ENCODE measurements at regions not wholly inside any gene's neighbourhood (a gene's known extent, or its start where the extent isn't known, plus 50 kb on each side); places are given as distances from the start of the nearest gene placed in this dataset.
"Not testable (repeated sequence)": the region's sequence is repeated elsewhere in the genome, so short reads cannot be mapped to it uniquely, and the experiment has no call there.

DNA sequence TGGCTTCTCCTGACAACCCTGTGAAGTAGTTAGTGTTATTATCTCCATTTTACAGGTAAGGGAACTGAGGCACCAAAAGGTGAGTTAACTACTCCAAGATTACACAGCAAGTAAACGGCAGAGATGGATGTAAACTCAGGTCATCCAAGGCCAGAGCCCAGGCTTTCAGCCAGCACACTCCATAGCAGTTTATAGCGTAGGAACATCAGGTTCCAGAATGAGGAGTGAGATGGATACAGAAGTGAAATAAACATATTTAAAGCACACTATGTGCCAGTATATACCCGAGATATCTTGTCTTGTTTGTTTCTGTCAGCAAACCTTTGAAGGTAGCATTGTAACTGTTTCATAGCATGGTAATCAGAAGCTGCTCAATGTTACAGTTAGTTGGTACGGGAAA lies 279.0 kb downstream of the OXSM start:
- DNase-seq (ENCODE audit: low read depth in 2 of 2), result no peak

DNA sequence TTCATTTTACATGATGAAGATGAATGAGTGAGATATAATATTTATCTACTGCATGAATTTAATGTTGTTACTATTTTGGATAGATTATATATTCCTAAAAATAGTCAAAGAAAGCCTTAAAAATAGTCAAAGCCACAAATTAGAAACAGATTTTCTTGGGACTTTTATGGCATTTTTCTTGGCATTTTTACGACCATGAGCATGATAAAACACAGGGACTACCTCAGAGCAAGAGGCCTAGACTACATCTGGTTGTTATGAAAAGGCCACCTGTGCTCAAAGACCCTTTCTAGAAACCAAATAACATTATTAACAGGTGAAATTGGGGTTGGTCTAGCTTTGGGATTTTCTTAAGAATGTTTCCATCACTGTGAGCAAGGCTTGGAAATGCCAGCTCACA lies 281.0 kb downstream of the OXSM start:
- DNase-seq (ENCODE audit: low read depth in 2 of 2), result no peak

DNA sequence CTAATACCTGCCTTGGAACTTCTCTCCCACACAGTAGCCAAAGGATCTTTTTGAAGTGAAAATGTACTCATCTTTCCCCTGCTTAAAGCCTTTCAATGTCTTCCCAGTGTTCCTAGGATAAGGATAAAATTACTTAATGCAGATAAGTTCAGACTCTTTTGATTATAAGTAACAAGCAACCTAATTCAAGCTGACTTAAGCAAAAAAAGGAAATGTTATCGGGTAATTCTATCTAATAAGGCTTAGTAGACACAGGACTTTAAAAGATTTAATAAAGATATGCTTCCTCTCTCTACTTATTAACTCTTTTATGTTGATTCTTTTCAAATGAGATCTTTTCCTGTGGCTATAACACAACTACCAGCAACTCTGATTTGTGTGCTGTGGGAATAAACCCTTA lies 284.2 kb downstream of the OXSM start:
- DNase-seq (ENCODE audit: low read depth in 2 of 2), result no peak

DNA sequence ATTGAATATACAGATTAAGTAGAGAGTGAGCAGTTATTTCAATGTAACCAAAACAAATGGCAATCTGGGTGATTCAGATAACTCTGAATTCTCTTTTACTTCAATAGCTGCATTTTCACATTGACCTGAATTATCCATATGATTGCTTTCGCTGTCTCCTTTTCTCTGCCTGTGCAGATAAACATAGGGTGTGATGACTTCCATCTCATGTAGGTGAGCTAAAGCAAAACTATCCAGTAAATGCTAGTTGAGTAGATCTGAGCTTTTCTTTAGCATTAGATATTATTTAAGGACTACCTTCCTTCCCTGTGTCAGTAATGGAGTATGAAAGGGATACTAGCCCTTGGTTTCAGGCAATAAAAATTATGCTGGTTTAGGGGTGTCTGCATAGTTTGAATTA lies 288.6 kb downstream of the OXSM start:
- no peak for DNase-seq (ENCODE audit: low read depth in 2 of 2)

DNA sequence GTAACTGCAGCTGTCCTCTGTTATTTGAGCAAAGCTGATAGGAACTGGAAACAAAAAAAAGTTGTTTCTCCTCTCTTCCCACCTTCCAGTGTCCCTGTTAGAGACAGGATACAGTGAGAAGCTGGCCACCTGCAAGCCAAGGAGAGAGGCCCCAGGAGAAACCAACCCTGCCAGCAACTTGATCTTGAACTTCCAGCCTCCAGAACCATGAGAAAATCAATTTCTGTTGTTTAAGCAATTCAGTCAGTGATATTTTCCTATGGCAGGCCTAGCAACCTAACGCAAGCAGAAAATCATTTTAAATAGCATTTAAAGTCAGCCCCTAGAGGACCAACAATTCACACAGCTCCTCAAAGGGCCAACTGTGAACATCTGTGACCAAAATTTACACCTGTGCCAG lies 291.3 kb downstream of the OXSM start:
- DNase-seq (ENCODE audit: low read depth in 2 of 2), result no peak

DNA sequence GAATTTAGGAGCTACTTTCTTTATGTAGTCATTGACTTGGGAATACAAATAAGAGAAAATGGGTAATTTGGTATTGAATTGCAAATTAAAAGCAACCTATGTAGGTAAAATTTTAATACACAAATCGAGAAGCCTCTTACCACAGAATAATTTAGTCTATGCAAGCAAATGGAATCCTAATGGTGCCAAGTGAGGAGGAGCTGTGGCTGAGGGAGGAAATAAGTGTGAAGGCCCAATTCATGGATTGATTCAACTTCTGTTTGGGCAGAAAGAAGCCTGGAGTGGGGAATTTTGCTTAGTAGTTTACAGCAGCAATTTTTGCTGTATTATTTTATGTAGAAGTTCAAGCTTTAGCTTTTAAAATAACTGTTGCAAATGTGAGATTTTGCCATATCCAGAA lies 291.9 kb downstream of the OXSM start:
- DNase-seq (ENCODE audit: low read depth in 2 of 2), result no peak

DNA sequence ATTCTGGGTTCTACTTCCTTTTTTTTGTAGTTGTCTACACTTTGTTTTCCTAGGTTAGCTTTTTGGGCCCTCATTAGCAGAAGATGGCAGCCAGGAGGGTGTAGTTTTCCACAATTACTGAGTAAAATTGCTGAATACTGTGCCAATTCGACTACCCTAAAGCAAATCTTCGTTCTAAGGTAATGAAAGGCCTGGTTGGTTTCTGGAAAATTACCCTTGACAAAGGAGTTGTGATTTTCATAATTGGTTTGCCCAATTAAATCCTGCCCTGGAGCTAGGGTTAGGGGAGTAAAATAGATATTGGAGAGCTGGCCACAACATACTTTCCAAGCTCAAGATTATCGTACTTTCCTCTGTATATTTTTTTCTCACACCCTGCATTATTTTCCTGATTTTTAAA lies 293.0 kb downstream of the OXSM start:
- no peak for DNase-seq (ENCODE audit: low read depth in 2 of 2)

DNA sequence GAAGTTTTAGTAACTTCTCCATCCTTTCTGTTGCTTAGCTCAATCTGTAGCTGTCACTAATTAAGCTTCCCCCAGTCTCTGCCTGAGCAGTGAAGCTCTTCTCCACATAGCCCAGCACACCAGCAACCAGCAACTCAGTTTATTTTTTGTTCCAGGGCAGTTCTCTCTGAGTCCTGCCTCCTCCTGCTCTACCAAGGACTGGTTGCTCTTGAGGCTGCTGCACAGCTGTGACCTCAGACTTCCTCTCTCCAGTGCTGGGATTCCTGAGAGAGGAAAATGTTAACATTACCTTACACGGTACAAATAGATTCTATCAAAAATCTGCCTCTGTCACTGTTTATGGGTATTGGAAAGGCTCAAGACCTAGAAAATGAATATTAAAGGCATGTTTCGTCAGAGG lies 294.7 kb downstream of the OXSM start:
- no peak for DNase-seq (ENCODE audit: low read depth in 2 of 2)

DNA sequence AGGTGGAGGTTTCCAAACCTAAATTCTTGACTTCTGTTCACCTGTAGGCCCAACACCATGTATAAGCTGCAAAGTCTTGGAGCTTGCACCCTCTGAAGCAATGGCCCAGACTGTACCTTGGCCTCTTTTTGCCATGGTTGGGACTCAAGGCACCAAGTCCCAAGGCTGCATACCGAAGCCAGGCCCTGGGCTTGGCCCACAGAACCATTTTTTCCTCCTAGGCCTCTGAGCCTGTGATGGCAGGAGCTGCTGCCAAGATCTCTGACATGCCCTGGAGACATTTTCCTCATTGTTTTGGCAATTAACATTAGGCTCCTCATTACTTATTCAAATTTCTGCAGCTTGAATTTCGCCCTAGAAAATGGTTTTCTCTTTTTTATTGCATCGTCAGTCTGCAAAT lies 297.9 kb downstream of the OXSM start:
- no peak for DNase-seq (ENCODE audit: low read depth in 2 of 2)

DNA sequence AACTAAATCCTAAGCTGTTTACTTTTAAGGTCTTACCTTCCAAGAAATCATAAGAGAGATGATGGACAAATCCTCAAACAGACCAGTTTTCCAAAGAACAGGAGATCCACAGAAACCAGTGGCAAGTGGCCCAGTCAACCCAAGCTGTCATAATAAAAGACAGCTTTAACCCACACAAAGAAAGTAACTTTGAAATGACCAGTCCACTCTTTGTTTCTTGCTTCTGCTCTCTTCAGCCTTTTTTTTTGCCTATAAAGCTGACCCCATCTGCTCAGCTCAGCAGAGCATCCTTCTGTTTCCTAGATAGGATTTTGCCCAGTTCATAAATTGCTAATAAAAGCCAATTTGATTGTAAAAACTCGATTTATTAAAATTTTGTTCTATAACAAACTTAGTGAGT lies 299.4 kb downstream of the OXSM start:
- no peak for DNase-seq (ENCODE audit: low read depth in 2 of 2)

DNA sequence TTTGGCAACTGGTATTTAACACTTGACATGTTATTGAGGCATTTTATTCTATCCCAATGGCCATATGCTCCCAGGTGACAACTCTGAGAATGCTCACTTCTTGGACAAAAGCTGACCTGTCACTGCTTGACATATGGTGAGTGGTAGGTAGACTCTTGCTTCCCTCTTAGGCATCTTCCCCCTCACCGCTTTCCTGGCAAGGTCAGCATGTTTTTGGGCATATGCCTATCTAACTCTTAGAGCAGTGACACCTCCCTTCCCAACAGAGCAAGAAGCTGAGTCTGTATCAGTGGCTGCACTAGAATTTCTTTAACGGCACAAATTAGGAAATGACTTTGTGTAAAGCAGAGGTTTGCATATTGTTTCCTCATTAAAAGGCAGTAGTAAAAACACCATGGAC lies 300.7 kb downstream of the OXSM start:
- DNase-seq (ENCODE audit: low read depth in 2 of 2), result no peak

DNA sequence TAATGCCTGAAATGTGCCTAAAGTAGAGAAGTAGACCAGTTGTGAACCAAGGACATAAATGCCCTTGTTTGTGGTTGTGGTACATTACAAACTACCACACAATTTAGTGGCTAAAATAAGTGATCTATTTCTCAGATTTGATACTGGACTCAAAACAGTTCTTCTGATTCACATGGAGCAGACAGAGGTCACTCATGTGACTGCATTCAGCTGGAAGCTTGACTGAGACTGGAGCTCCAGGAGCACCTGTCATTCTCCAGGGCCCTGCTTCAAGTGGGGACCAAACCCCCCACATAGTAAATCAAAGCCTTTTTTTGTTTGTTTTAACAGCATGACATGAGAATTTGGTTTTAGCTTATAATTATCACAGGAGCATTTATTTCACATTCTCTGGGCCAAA lies 301.2 kb downstream of the OXSM start:
- DNase-seq (ENCODE audit: low read depth in 2 of 2), result no peak

DNA sequence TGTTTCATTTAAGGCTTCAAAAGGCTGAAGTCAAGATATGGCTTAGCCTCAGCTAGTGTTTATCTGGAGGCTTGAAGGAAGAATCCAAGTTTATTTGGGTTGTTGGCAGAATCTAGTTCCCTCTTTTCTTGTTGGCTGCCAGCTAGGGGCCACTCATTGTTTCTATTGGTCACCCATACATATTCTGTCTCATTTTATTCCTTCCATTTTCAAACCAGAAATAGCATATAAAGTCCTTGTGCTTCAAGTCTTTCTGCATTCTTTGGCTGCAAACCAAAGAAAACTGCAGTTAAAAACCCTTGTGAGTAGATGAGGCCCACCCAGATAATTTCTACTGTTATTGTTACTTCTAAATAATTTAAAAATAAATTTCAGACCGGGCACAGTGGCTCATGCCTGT lies 301.7 kb downstream of the OXSM start:
- no peak for DNase-seq (ENCODE audit: low read depth in 2 of 2)

DNA sequence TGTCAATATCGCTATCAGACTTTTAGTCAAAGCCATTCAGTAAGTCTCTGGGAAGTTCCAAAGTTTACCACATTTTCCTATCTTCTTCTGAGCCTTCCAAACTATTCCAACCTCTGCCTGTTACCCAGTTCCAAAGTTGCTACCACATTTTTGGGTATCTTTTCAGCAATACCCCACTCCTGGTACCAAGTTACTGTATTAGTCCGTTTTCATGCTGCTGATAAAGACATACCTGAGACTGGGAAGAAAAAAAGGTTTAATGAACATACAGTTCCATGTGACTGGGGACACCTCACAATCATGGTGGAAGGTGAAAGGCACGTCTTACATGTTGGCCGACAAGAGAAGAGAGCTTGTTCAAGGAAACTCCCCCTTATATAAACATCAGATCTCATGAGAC lies 307.2 kb downstream of the OXSM start:
- not testable (repeated sequence) for DNase-seq (ENCODE audit: low read depth in 2 of 2)

DNA sequence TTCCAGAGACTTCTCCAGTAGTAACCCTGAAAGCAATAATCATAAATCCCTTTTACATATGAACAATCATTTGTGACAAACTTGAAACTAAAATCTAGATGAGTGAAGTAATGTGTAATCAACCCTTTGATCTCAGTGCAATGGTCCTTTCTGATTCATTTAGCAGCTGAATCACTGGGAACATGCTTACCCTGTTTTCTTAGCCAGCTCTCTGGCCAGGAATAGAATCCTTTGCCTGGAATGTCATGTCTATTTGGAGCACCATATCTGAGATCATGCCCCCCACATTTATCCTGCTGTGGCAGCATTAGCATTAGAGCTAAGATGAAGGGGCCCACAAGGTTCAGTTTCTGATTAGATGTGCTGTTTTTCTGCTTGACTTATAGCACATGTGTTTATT lies 309.8 kb downstream of the OXSM start:
- no peak for DNase-seq (ENCODE audit: low read depth in 2 of 2)

DNA sequence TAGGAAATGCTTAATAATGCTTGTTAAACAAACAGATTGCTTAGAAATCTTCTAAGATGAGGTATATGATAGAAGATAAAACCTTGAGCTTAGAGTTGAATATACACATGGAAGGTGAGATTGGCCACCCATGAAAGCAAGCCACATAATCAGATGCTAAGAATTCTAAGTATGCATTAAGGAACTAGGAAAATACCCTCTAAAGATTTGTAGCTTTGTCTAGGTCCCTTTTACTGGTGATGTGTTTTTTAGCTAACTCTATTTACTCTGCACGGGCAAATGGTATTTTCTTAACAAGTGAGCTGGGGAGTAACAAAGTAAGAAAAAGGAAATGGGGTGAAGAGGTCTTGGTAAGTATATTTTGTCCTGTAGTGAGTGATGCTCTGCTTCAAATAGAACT lies 310.3 kb downstream of the OXSM start:
- no peak for DNase-seq (ENCODE audit: low read depth in 2 of 2)

DNA sequence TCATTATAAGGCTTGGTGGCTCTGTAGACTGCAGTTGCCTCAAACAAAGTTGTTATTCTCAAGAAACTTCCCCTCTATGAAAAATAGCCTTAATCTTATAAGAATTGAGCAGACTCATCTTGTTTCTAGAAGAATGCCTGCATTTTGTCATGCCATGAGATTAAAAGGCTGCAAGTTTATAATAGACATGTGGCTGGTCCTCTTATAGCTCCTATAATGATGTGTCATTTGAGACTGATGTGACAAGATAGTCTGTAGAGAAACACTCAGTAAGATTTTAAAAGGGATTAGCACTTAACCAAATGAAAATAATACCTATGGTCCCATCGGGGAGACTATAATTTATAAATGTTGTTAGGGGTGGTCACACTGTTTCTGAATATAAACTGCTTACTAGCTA lies 312.5 kb downstream of the OXSM start:
- DNase-seq (ENCODE audit: low read depth in 2 of 2), result no peak

DNA sequence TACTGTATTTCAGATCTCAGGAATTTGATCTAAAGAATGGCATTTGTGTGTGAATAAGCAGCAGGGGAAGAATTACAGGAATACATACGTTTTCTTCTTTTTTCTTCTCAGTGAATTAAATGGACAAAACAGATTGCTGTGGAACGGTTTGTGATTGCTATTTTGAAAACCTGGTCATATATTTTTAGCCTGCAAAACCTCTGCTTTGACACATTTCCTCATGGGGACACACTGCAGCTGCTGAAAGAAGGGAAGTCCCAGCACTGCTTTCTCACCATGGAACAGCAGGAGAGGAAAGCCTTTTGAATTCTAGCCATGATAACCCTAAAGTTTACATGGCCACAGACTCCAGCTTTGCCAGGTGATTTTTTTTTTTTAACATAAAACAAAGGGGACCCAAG lies 315.0 kb downstream of the OXSM start:
- no peak for DNase-seq (ENCODE audit: low read depth in 2 of 2)

DNA sequence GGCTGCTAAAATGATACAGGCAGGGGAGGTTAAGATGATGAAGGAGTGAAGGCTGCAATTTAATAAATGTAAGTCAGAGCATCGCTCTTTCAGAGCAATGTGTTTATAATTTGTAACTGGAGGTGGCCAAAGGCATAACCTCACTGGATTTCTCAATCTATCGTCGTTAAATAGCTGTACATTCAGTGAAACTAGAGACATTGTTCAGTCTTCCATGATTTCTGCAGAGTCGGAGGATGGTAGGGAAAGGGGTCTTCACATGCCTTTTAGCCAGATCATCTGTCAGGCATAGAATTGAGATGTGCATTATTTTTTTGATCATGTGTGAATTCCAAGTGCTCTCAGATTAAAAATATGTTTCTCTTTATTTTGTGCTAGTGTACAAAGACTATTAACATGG lies 315.4 kb downstream of the OXSM start:
- DNase-seq (ENCODE audit: low read depth in 2 of 2), result no peak

DNA sequence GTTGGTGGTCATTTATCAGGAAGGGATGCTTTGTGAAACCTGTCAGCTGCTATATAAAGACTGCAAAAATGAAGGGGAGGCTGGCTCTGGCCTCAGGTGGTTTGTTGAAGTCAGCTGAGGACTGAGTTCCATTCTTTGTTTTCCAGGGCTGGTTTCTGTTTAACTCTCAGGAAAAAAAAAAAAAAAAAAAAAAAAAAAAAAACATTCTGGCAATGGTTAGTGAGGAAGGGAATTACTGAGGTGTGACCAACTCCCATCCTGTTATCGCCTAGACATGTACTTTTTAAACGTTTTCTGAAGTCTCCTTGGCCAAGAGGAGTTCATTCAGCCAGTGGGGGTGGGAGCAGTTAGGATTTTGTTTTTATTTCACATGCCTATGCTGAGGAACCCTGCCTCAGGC lies 316.3 kb downstream of the OXSM start:
- DNase-seq (ENCODE audit: low read depth in 2 of 2), result no peak

DNA sequence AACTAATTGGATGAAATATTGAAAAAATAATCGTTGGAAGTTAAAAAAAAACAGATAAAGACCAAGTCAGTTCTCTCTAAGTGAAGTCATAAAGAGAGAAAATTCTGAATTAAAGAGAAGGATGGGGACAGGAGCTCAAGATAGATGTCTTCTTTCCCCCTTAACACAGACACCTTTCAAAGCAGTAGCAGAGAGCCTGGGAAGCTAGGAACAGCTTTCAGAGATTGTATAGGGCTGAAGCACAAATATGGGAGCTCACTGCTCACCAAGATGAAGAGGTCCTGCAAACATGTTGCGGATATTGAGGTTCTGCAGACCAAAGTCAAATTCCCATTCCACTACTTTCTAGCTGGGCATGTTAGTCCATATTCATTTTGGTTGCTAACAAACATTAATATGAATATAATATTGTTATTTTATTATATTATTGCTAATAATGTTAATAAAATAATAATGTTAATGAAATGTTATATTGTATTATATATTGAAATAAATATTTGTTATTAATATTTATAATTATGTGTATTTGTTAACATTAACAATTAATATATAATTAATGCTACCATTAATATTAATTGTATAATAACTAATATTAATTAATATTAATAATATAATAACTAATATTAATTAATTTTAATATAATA lies 319.1 kb downstream of the OXSM start:
- no peak for DNase-seq (ENCODE audit: low read depth in 2 of 2)

DNA sequence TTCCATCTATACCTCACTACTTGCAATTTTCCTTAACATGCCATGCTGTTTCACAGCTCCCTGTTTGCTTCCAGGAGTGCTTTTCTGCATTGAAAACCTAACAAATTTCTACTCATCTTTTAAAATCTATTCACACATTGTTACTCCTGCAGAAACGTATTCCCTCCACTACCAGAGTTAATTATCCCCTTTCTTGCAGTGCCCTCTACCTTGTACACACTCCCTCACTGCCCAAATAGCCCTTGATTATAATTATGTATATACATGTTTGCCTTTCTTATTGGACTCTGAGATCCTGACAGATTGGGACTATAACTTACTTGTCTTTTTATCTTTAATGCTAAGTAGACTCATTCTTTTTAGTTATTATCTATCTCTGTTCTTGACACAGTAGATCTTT lies 325.0 kb downstream of the OXSM start:
- no peak for DNase-seq (ENCODE audit: low read depth in 2 of 2)

DNA sequence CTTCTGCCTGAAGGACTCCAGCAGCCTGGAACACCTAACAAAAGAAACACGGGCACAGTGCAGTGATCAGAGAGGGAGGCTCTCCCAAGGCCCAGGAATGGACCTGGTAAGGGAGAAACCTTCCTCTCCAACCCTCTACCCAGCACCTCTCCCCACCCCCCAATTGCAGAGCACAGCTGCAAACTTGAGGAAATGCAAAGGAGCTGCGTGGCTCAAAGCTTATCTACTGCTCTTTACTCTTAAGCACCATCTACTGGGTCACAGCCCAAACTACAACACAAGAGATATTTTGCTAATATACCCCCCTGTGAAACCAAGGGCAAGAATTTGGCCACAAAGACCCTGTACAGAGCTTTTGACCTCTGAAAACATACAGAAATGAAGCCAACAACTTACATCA lies 328.3 kb downstream of the OXSM start:
- no peak for DNase-seq (ENCODE audit: low read depth in 2 of 2)

DNA sequence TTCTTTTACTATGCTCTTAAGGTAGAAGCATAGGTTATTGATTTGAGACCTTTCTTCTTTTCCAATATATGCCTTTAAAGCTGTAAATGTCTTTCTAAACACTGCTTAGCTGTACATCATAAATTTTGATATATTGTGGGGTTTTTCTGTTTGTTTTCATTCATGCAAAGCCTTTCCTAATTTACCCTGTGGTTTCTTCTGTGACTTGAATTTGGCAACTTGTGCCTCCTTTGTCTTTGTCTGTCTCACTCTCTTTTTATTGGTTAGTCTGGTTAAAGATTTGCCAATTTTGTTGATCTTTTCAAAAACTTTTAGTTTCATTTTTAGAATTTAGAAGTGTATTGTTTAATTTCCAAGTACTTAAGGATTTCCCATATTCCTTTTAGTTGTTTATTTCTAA lies 343.1 kb downstream of the OXSM start:
- DNase-seq (ENCODE audit: low read depth in 2 of 2), result no peak

DNA sequence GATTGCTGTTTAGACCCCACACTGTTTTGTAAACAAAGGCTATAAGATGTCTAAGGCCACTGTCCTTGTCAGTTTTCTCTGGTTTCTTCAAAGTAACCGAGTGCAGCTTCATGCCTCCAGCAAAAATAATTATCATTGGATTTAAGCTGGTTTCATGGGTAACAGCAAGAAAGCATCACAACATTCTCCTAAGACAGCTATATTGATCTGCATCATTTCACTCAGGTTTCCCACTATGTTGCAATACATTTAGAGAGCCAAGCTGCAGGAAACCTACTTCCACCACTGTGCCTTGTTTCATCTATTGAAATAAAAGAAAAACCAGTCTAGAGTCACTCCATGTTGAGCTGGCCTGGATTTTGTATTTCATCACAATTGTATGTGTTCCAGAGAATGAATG lies 351.4 kb downstream of the OXSM start:
- no peak for DNase-seq (ENCODE audit: low read depth in 2 of 2)

Measured in fibroblast of skin of left quadriceps (primary cell).